ENCODE measurements at regions not wholly inside any gene's neighbourhood (a gene's known extent, or its start where the extent isn't known, plus 50 kb on each side); places are given as distances from the start of the nearest gene placed in this dataset.

DNA sequence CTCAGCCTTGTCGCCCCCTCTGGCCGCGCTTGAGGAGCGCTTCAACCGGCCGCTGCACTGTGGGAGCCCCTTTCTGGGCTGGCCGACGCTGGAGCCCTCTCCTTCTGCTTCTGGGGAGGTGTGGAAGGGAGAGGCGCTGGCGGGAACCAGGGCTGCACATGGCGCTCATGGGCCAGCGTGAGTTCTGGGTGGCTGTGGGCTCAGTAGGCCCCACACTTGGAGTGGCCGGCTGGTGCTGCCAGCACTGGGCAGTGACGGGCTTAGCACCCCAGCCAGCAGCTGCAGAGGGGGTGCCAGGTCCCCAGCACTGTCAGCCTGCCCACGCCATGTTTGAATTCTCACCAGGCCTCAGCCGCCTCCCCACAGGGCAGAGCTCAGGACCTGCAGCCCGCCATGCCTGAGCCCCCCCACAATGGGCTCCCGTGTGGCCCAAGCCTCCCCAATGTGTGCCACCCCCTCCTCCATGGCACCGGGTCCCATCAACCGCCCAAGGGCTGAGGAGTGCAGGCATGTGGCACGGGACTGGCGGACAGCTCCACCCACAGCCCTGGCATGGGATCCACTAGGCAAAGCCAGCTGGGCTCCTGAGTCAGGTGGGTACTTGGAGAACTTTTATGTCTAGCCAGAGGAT, 615.2 kb downstream of the TRIML1 start:
- 89% methylated on average over 13 of the region's 22 CpGs for WGBS
- no peak overlapping the region for H3K27ac ChIP-seq (replicated peaks in 1 of 4)
- no peaks in the 10 kb centered on the region for H3K27me3 ChIP-seq
- H3K4me3 ChIP-seq = no peak overlapping the region
- intact Hi-C loops (cut with DNase I) = no loop called here
- no peaks in the 10 kb centered on the region for H3K4me1 ChIP-seq
- peaks cover 0 to 5% (median 2%) of the 10 kb centered on the region in 4 donors for H3K9me3 ChIP-seq
- TF ChIP-seq POLR2AphosphoS5 (IDR thresholded peaks at IDR 0.05) (no peak), CTCF (IDR thresholded peaks at IDR 0.05) (no peak), POLR2A (IDR thresholded peaks at IDR 0.05; ENCODE audit: low read depth) (no peak), EP300 (IDR thresholded peaks at IDR 0.05) (no peak)
- DNase-seq (ENCODE audit: extremely low spot score) = no peak
- H3K36me3 ChIP-seq = no peaks in the 10 kb centered on the region

GRCh38 chr4:188767496-188767895, 628.3 kb downstream of the TRIML1 start:
- no peaks in the 10 kb centered on the region for H3K27me3 ChIP-seq
- peaks cover 0 to 5% (median 0%) of the 10 kb centered on the region in 4 donors for H3K9me3 ChIP-seq
- no peaks in the 10 kb centered on the region for H3K4me1 ChIP-seq
- no peak overlapping the region for H3K4me3 ChIP-seq
- TF ChIP-seq CTCF (IDR thresholded peaks at IDR 0.05) = no peak
- TF ChIP-seq EP300 (IDR thresholded peaks at IDR 0.05) = no peak
- TF ChIP-seq POLR2AphosphoS5 (IDR thresholded peaks at IDR 0.05) = no peak
- no peak for TF ChIP-seq POLR2A (IDR thresholded peaks at IDR 0.05; ENCODE audit: low read depth)
- H3K27ac ChIP-seq (replicated peaks in 1 of 4) = no peak overlapping the region
- no peak for DNase-seq (ENCODE audit: extremely low spot score)
- WGBS = 86% methylated on average over 3 of the region's 3 CpGs
- no peaks in the 10 kb centered on the region for H3K36me3 ChIP-seq
- intact Hi-C loops (cut with DNase I) = no loop called here

DNA sequence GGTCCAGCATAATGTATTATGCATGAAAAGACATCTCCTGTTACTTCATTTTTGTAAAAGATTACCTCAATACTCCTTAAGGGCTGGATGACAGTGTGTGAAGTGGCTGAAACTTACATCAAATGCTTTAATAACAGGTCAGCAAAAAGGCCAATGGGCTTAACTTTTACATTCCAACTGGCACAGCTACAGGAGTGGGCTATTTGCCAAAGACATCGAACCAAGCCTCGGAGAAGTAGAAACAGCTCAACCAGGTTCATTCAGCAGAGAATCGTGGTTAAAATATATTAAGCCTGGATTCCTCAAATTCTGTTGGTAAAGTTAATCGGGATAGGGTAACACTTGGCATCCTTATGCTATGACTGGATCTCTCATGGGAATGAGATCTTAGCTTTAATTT, 639.7 kb downstream of the TRIML1 start:
- no peak for DNase-seq (ENCODE audit: extremely low spot score)
- H3K27ac ChIP-seq (replicated peaks in 1 of 4) = no peak overlapping the region
- 47% methylated on average over 4 of the region's 4 CpGs for WGBS
- intact Hi-C loops (cut with DNase I) = no loop called here
- H3K4me1 ChIP-seq = no peaks in the 10 kb centered on the region
- no peak for TF ChIP-seq POLR2A (IDR thresholded peaks at IDR 0.05; ENCODE audit: low read depth)
- no peak for TF ChIP-seq CTCF (IDR thresholded peaks at IDR 0.05)
- TF ChIP-seq POLR2AphosphoS5 (IDR thresholded peaks at IDR 0.05) = no peak
- TF ChIP-seq EP300 (IDR thresholded peaks at IDR 0.05) = no peak
- no peaks in the 10 kb centered on the region for H3K27me3 ChIP-seq
- no peaks in the 10 kb centered on the region for H3K9me3 ChIP-seq
- H3K4me3 ChIP-seq = no peak overlapping the region
- H3K36me3 ChIP-seq = no peaks in the 10 kb centered on the region

- TF ChIP-seq POLR2AphosphoS5 (IDR thresholded peaks at IDR 0.05) = no peak
- TF ChIP-seq POLR2A (IDR thresholded peaks at IDR 0.05; ENCODE audit: low read depth) = no peak
- TF ChIP-seq CTCF (IDR thresholded peaks at IDR 0.05) = no peak
- TF ChIP-seq EP300 (IDR thresholded peaks at IDR 0.05) = no peak
- intact Hi-C loops (cut with DNase I) = no loop called here
- no peaks in the 10 kb centered on the region for H3K36me3 ChIP-seq
- H3K27ac ChIP-seq (replicated peaks in 1 of 4) = no peak overlapping the region
- DNase-seq (ENCODE audit: extremely low spot score) = no peak
- H3K9me3 ChIP-seq = no peaks in the 10 kb centered on the region
- no peaks in the 10 kb centered on the region for H3K27me3 ChIP-seq
- H3K4me1 ChIP-seq = no peaks in the 10 kb centered on the region
- 60% methylated on average over 3 of the region's 3 CpGs for WGBS
- no peak overlapping the region for H3K4me3 ChIP-seq
Measured at GRCh38 chr4:188779581-188779980, 640.3 kb downstream of the TRIML1 start.

DNA sequence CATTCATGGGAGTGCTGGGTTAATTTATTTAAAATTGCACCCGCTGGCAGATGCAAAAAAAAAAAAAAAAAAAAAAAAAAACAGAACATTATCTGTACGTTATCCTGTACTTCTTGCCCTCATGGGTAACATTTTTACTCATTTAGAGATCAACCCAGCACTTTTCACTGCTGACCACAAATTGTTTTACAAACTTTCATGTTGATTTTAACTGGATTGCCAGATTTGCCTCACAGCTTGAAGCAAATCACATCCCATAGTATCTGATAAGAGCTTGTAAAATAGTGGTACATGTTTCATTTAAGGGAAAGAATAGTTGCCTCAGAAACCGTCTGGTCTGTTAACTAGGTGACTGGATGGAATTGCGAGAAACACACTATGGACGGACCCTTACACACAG, 640.8 kb downstream of the TRIML1 start:
- no peaks in the 10 kb centered on the region for H3K9me3 ChIP-seq
- H3K36me3 ChIP-seq = no peaks in the 10 kb centered on the region
- H3K27me3 ChIP-seq = no peaks in the 10 kb centered on the region
- TF ChIP-seq POLR2AphosphoS5 (IDR thresholded peaks at IDR 0.05) (no peak), POLR2A (IDR thresholded peaks at IDR 0.05; ENCODE audit: low read depth) (no peak), EP300 (IDR thresholded peaks at IDR 0.05) (no peak)
- whole genome bisulfite sequencing = 84% methylated on average over 5 of the region's 5 CpGs
- no peak overlapping the region for H3K4me3 ChIP-seq
- DNase-seq (ENCODE audit: extremely low spot score) = no peak
- no peaks in the 10 kb centered on the region for H3K4me1 ChIP-seq
- intact Hi-C loops (cut with DNase I) = no loop called here
- H3K27ac ChIP-seq (replicated peaks in 1 of 4) = no peak overlapping the region
